Sigmoid colon (tissue), 6 donors: ENCODE measurements at regions not wholly inside any gene's neighbourhood (a gene's known extent, or its start where the extent isn't known, plus 50 kb on each side); places are given as distances from the start of the nearest gene placed in this dataset.

ENCODE experiments used
- DNase-seq: peaks from one replicate; pipeline ENCODE4 v3.0.0-alpha.2; 2019
- H3K27ac ChIP-seq, 4 donors: fragments of 200-600 bp; sonication (generic); one replicate each; pipeline ENCODE4 v1.5.1; 2016 to 2019; ENCODE audit warnings: mild to moderate bottlenecking in 1 of 4
- H3K27me3 ChIP-seq, 3 donors: fragments of 200-600 bp; sonication (generic); one replicate each; pipeline ENCODE4 v1.5.1; 2019; ENCODE audit warnings: mild to moderate bottlenecking in 1 of 3
- H3K36me3 ChIP-seq, 4 donors: fragments of 200-600 bp; sonication (generic); one replicate each; pipeline ENCODE4 v1.5.1; 2016 to 2019
- H3K4me1 ChIP-seq, 4 donors: fragments of 200-600 bp; sonication (generic); one replicate each; pipeline ENCODE4 v1.5.1; 2017 to 2019
- H3K4me3 ChIP-seq, 4 donors: fragments of 200-600 bp; sonication (generic); one replicate each; pipeline ENCODE4 v1.5.1; 2017 to 2019; ENCODE audit warnings: mild to moderate bottlenecking in 2 of 4, moderate library complexity in 1 of 4
- H3K9me3 ChIP-seq, 4 donors: fragments of 200-600 bp in 3 of 4; sonication (generic) in 3 of 4; one replicate each; pipeline versions ENCODE4 v1.5.1 to v1.6.1; 2013 to 2019
- EP300 ChIP-seq, 4 donors: sonication (generic); formaldehyde crosslinking; IDR thresholded peaks; one replicate each; pipeline ENCODE4 v1.6.1; 2017; ENCODE audit warnings: antibody characterized with exemption in 4 of 4
- POLR2A ChIP-seq, 2 donors: fragments of 450-650 bp; IDR thresholded peaks; one replicate each; pipeline ENCODE4 v1.6.1; 2016; ENCODE audit warnings: antibody characterized with exemption in 2 of 2, mild to moderate bottlenecking in 2 of 2, moderate library complexity in 2 of 2
- POLR2AphosphoS5 ChIP-seq, 4 donors: sonication (generic); formaldehyde crosslinking; IDR thresholded peaks; one replicate each; pipeline ENCODE4 v1.6.1; 2017; ENCODE audit warnings: antibody characterized with exemption in 4 of 4
- WGBS, 2 donors: extraction: QIAGEN DNeasy Blood & Tissue Kit; methylation state at CpG; one replicate each; pipeline ENCODE4 v1.1.7; 2013; 5-methylcytosine and 5-hydroxymethylcytosine counted together
- intact Hi-C: fragments of 100-400 bp; cut with DNase I; formaldehyde crosslinking; loops from one replicate; pipeline ENCODE4 v1.15.1; 2023
- TF ChIP-seq, protein P1 (sequence below), 4 experiments: fragments of 450-650 bp in 3 of 4; fragments of 200-600 bp in 1 of 4; IDR thresholded peaks; one replicate each; pipeline ENCODE4 v1.5.1; 2016 to 2019; ENCODE audit warnings: antibody characterized with exemption in 4 of 4, mild to moderate bottlenecking in 3 of 4, moderate library complexity in 2 of 4
- donor health status: healthy with polysubstance abuse.
- donor health status: healthy.

DNA sequence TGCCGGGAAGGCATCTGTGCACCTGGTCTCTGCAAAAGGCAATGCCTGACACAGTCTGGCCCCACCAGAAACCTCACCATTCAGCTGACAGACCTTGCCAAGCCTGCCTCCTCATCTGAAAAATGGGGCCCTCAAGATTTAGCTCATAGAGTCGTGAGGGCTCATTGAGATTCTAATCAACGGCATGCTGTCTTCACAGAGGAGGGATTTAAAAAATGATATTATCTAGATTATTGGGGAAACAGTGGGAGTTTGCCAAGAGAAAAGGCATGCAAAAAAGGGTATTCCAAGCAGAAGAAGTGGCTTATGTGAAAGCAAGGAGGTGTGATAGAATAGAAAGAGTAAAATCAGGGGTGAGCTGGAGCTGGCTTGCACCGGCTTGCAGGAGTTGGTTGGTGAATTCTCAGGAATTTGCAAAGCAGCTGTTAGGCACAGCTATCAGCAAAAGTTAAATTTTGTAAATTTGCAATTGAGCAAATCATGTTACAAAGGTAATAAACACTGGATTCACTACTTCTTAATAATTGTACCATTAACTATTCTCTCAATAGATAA lies 91.7 kb upstream of the WNT4 start:
- no peak for TF ChIP-seq EP300 (IDR thresholded peaks at IDR 0.05)
- TF ChIP-seq POLR2A (IDR thresholded peaks at IDR 0.05), result no peak
- TF ChIP-seq, protein P1, sequence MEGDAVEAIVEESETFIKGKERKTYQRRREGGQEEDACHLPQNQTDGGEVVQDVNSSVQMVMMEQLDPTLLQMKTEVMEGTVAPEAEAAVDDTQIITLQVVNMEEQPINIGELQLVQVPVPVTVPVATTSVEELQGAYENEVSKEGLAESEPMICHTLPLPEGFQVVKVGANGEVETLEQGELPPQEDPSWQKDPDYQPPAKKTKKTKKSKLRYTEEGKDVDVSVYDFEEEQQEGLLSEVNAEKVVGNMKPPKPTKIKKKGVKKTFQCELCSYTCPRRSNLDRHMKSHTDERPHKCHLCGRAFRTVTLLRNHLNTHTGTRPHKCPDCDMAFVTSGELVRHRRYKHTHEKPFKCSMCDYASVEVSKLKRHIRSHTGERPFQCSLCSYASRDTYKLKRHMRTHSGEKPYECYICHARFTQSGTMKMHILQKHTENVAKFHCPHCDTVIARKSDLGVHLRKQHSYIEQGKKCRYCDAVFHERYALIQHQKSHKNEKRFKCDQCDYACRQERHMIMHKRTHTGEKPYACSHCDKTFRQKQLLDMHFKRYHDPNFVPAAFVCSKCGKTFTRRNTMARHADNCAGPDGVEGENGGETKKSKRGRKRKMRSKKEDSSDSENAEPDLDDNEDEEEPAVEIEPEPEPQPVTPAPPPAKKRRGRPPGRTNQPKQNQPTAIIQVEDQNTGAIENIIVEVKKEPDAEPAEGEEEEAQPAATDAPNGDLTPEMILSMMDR (IDR thresholded peaks at IDR 0.05), result no peak
- TF ChIP-seq POLR2AphosphoS5 (IDR thresholded peaks at IDR 0.05), result no peak
- H3K27ac ChIP-seq, result no peak overlapping the region
- no peaks in the 10 kb centered on the region for H3K9me3 ChIP-seq
- no peak for DNase-seq
- no peak overlapping the region for H3K4me3 ChIP-seq
- H3K36me3 ChIP-seq, result no peaks in the 10 kb centered on the region
- no peaks in the 10 kb centered on the region for H3K4me1 ChIP-seq
- intact Hi-C loops, result no loop called here
- WGBS, 2 donors, result 63 to 86% methylated on average over 4 of the region's 4 CpGs
- peaks cover 0 to 35% (median 10%) of the 10 kb centered on the region in 3 donors for H3K27me3 ChIP-seq

DNA sequence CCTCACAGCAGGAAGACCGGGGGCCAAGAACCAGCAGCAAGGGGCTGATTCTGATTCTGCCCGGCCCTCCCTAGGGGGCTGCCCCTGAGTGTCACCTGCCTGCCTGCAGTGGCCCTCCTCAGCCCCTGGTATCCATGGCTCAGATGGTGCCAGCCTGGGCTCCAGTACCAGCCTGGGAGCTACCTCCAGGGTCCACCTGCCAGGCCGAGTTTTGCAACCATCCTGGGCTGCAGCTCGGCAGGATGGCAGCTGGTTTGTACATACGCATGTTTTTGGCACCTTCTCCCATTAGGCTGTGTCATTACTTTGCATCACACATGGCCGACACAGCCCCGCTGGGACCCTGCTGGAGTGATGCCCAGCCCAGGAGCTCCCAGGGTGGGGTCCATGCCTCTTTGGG lies 93.3 kb upstream of the WNT4 start:
- no peak for DNase-seq
- WGBS, 2 donors, result 54 to 61% methylated on average over 7 of the region's 7 CpGs
- no peaks in the 10 kb centered on the region for H3K4me1 ChIP-seq
- TF ChIP-seq, protein P1 (IDR thresholded peaks at IDR 0.05), result no peak
- no peak for TF ChIP-seq POLR2A (IDR thresholded peaks at IDR 0.05)
- no peak for TF ChIP-seq POLR2AphosphoS5 (IDR thresholded peaks at IDR 0.05)
- TF ChIP-seq EP300 (IDR thresholded peaks at IDR 0.05), result no peak
- no peak overlapping the region for H3K27ac ChIP-seq
- no peaks in the 10 kb centered on the region for H3K9me3 ChIP-seq
- no peak overlapping the region for H3K4me3 ChIP-seq
- H3K36me3 ChIP-seq, result no peaks in the 10 kb centered on the region
- intact Hi-C loops, result no loop called here
- peaks cover 0 to 35% (median 10%) of the 10 kb centered on the region in 3 donors for H3K27me3 ChIP-seq

DNA sequence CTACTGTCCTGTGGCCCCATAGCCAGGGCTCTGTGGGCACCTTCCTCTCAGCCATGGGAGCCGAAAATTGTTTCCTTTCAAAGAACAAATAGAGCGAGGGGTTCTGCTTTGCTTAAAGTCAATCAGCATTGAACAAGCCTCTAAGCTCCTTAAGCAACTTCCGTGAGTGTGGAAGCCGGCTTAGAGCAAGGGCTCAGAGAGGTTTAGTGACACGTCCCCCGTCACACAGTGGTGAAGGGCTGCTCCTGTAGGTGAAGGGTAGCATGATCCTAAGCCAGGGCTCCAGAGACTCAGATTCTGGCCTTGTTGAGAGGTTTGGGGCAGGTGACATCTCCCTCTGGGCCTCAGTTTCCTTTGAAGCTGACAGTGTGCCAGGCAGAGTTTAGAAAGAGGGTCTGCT lies 94.0 kb upstream of the WNT4 start:
- Histone ChIP-seq H3K36me3 (no peaks in the 10 kb centered on the region), H3K27me3 (peaks cover 0 to 34% (median 10%) of the 10 kb centered on the region in 3 donors), H3K4me3 (no peak overlapping the region), H3K4me1 (no peaks in the 10 kb centered on the region), H3K27ac (no peak overlapping the region), H3K9me3 (no peaks in the 10 kb centered on the region)
- DNase-seq, result no peak
- intact Hi-C loops, result no loop called here
- TF ChIP-seq, protein P1 (IDR thresholded peaks at IDR 0.05), result no peak
- TF ChIP-seq EP300 (IDR thresholded peaks at IDR 0.05) (no peak), POLR2AphosphoS5 (IDR thresholded peaks at IDR 0.05) (no peak), POLR2A (IDR thresholded peaks at IDR 0.05) (no peak)
- WGBS, 2 donors, result 82 to 91% methylated on average over 6 of the region's 6 CpGs

DNA sequence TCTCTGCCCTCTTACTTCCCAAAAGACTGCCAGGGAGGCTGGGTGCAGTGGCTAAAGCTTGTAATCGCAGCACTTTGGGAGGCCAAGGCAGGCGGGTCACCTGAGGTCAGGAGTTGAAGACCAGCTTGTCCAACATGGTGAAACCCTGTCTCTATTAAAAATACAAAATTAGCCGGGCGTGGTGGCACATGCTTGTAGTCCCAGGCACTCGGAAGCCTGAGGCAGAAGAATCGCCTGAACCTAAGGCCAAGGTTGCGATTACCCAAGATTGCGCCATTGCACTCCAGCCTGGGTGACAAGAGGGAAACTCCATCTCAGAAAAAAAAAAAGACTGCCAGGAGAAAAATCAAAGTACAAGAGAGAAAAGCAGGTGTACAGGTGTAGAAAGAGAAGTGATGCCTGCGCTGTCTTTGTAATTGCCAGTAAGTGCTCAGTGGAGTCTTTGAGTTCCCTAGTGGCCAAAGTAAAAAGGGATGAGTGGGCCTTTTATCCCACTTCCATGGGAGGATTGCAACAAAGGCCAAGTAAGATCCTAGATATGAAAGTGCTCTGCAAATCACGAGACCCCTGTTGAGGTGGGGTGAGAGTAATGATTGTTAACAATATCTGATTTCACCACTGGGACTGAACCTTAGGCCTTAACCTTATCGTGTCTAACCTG lies 94.7 kb upstream of the WNT4 start:
- 84 to 90% methylated on average over 11 of the region's 11 CpGs for WGBS, 2 donors
- TF ChIP-seq EP300 (IDR thresholded peaks at IDR 0.05) (no peak), POLR2AphosphoS5 (IDR thresholded peaks at IDR 0.05) (no peak)
- TF ChIP-seq, protein P1 (IDR thresholded peaks at IDR 0.05), result no peak
- DNase-seq, result no peak

More for the DNA sequence above, 94.7 kb upstream of the WNT4 start:
- H3K36me3 ChIP-seq, result no peaks in the 10 kb centered on the region
- H3K27me3 ChIP-seq, result peaks cover 0 to 29% (median 10%) of the 10 kb centered on the region in 3 donors
- no peaks in the 10 kb centered on the region for H3K9me3 ChIP-seq
- H3K4me1 ChIP-seq, result no peaks in the 10 kb centered on the region
- intact Hi-C loops, result no loop called here
- H3K4me3 ChIP-seq, result no peak overlapping the region
- no peak overlapping the region for H3K27ac ChIP-seq
